RKO (cell line): ENCODE measurements at regions not wholly inside any gene's neighbourhood (a gene's known extent, or its start where the extent isn't known, plus 50 kb on each side); places are given as distances from the start of the nearest gene placed in this dataset.
"Not testable (repeated sequence)": the region's sequence is repeated elsewhere in the genome, so short reads cannot be mapped to it uniquely, and the experiment has no call there.

Experiments used
- DNase-seq: peaks from one replicate; pipeline ENCODE4 v3.0.0-alpha.2; 2016; ENCODE audit warnings: low spot score

DNA sequence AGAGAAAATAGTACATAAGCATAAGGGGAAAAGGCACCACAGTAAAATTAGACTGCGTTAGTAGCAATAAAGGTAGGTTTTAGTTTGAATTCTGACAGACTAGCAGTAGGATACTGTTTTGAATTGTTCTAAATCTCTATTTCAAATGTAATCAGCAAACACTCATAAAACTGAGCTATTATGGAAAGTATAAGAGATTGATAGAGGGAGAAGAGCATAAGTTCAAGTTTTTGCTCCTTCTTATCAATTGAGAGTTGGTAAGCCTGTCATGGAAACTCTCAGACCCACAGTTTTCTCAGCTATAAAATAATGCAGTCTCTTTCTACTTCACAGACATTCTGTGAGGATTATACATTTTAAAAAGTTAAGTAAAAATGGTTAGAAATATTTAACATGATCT lies 840.2 kb upstream of the CNTN5 start:
- no peak for DNase-seq

DNA sequence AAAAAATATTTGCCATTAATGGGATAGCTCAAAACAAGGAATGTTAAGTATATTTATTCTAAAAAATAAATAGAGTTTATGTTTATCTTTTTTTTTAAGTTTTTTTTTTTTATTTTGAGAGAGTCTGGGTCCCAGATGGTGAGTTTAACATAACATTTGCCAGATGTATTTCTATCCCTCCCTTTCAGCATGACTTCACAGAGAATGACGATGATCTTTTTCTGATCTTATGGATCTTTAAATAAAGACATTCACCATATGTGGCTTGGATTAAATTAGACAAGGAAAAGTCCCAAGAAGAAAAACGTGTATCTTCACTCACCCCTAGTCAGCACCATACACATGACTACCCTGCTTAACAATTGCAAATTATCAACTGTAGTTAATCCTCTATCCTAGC lies 839.8 kb upstream of the CNTN5 start:
- no peak for DNase-seq

- DNase-seq = no peak
Measured at GRCh38 chr11:98183034-98183433, 837.7 kb upstream of the CNTN5 start.

DNA sequence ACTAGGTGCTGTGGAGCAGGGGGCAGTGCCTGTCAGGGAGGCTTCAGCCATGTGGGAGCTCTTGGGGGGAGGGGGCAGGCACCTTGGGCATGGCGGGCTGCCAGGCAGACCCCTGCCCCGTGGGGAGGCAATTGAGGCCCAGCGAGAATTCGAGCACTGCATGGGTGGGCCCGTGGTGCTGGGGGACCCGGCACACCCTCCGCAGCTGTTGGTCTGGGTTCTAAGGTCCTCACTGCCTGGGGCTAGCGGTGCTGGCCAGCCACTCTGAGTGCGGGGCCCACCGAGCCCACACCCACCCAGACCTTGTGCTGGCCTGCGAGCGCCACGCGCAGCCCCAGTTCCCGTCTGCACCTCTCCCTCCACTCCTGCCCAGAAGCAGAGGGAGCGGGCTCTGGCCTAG lies 835.5 kb upstream of the CNTN5 start:
- no peak for DNase-seq

DNA sequence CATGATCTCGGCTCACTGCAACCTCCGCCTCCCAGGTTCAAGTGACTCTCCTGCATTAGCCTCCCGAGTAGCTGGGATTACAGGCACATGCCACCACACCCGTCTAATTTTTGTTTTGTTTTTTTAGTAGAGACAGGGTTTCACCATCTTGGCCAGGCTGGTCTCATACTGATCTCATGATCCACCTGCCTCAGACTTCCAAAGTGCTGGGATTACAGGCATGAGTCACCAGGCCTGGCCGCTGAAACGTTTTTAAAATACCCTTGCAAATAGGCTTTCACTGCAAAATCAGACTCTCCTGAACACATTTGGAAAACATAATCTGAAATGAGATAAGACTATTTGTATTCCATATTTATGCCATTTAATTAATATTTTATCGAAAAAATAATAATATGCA lies 826.1 kb upstream of the CNTN5 start:
- DNase-seq = no peak

GRCh38 chr11:98195300-98195699 lies 825.4 kb upstream of the CNTN5 start:
- DNase-seq = no peak

DNA sequence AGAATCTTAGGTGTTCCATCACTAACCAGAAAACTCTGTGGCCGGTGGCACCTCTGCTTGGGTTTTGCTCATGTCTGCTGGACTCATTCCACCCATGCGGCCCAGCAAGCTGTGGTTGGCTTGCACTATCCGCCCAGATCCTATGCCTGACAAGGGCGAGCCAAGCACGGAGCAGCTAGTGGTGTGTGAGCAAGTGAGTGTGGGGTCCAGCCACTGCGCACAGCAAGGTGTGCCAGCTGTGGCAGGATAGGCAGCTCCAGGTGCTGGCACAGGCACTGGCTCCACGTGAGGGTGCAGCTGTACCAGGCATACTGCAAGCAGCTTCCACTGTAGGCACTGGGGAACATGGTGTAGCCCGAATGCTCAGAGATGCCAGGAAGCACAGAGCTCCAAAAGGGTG lies 813.7 kb upstream of the CNTN5 start:
- DNase-seq = no peak

DNA sequence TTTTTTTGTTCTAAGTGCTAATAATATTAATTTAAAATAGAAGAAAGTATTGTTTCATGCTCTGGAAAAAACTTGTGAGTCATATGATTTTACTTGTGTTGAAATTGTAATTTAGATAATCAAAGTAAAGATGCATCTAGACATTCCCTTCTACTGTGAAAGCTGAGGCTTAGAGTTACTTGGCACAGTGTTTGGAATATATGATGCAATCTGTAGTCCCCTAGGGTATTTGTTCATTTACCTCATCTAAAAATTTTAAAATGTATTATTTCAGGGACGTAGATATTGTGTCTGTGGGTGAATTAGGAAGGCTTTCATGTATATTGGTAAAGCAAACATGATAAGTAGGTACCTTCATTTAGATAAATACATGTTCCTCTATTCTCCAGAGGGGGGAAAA lies 793.5 kb upstream of the CNTN5 start:
- no peak for DNase-seq

- no peak for DNase-seq
Measured at GRCh38 chr11:98230678-98231077, 790.1 kb upstream of the CNTN5 start.

GRCh38 chr11:98234698-98235097 lies 786.1 kb upstream of the CNTN5 start:
- DNase-seq = no peak

- no peak for DNase-seq
Measured at GRCh38 chr11:98243897-98244296, 776.9 kb upstream of the CNTN5 start.

DNA sequence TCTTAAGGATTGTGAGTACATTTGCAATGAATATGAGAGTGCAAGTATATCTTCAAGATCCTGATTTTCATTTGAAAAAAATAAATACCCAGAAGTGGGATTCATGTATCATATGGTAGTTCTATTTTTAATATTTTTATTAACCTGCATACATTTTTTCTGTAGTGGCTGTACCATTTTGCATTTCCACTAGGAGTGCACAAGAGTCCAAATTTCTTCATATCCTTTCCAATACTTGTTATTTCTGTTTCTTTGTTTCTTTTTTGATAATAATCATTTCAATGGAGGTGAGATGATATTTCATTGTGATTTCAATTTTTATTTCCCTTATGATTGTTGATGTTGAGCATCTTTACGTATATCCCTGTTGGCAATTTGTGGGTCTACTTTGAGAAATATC lies 759.8 kb upstream of the CNTN5 start:
- peak; percentile 5 for DNase-seq

GRCh38 chr11:98277251-98277912 lies 743.4 kb upstream of the CNTN5 start:
- no peak for DNase-seq

DNA sequence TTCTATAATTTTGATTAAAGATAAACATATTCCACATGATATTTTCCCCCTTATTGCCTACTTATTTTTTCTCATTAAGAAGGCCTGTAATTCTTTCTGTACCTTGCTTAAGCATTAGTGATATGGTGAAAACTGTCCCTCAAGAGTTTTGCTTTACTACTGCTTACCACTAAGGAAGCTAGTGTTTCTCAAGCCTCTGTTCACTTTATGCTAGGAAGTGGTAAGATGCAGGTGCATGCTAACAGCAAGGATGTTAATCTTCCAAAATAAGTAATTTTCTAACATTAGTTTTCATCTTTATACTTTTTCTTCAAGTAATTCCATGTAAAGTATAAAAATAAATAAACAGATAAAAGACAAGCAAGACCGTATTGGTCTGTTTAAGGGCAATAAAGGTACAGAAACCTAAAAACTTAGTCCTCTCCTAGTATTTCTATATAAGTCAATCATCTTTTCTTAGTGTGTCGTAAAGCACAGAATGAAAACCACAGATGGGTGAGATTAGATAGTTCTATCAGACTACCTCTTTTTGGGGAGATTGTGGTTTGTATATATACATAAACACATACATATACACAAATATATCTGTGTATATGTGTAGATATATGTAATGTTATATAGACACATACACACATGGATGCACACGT lies 731.0 kb upstream of the CNTN5 start:
- DNase-seq = no peak

- DNase-seq = no peak
Measured at GRCh38 chr11:98296091-98296880, 724.5 kb upstream of the CNTN5 start.

DNA sequence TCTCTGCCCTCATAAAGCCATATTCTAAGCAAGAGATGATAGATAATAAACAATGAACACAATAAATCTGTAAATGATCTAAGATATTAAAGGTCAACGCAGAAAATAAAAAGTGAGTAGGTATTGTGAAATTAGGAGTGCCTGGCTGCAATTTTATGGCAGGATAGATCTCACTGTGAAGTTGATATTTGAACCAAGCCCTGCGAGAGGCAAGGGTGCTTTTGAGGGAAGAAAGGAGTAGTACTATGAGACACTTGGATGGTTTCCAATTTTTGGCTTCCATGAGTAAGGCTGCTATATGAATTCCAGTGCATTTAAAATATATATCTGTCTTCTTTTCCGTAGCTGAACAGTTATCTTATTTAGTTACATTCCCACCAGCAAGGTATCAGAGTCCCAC lies 720.0 kb upstream of the CNTN5 start:
- peak; percentile 2 for DNase-seq

- no peak for DNase-seq
Measured at GRCh38 chr11:98307827-98308491, 712.8 kb upstream of the CNTN5 start.

- not testable (repeated sequence) for DNase-seq
Measured at GRCh38 chr11:98330306-98330705, 690.4 kb upstream of the CNTN5 start.

GRCh38 chr11:98358551-98358950 lies 662.2 kb upstream of the CNTN5 start:
- DNase-seq = no peak

- peak; percentile 26 for DNase-seq
Measured at GRCh38 chr11:98365190-98365589, 655.6 kb upstream of the CNTN5 start.

DNA sequence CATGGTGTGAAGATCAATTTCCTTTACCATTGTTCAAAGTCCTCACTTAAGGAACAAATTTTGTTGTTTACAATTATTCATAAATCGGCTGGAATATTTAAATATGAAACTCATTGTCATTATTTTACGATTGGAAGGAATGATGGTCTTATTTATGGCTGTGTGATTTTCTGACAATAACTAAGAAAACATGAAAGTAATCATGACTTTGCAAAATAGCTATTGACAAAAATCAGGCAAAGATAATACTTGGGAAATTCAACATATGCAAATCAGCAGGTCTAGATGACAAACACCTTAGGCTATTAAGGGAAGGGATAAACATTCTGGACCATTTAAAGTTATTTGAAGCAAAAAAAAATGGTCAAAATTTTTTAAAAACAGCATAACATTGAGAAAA lies 654.8 kb upstream of the CNTN5 start:
- DNase-seq = no peak

DNA sequence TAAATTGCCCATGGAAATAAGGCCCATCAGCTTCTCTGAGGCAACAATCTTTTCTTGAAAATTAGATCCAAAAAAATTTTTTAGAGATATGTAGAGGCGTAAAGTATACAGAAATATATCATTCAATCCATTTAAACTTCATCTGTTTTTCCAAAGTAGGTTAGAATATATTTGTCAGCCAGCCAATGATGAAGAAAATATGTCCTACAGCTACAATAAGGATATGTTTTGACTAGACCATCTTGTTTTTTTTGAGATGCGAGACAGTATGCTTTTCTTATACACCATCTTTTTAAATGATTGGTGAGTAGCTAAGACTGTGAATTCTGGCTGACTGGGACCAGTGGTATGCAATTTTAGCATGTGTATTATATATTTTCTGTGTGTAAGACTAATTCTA lies 630.4 kb upstream of the CNTN5 start:
- no peak for DNase-seq

DNA sequence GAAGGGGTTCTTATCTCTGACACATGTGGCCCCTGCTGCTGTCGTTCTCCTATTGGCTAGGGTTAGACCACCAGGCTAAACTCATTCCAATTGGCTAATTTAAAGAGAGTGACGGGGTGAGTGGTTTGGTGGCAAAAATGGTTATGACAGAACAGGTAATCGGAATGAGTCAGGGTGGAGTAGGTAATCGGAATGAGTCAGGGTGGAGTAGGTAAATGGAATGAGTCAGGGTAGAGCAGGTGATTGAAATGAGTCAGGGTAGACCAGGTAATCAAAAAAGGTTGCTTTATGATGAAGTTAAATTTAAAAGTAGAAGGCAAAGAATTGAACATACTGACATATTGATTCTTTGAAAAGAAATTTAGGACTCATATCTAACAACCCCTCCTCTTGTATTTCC lies 626.2 kb upstream of the CNTN5 start:
- DNase-seq = not testable (repeated sequence)
